Fibroblast of skin of abdomen (primary cell): ENCODE measurements at regions not wholly inside any gene's neighbourhood (a gene's known extent, or its start where the extent isn't known, plus 50 kb on each side); places are given as distances from the start of the nearest gene placed in this dataset.

Source experiments
- DNase-seq: peaks from one replicate; pipeline ENCODE4 v3.0.0-alpha.2; 2013

- DNase-seq, result no peak
Observed at GRCh38 chr16:54677308-54677950, 253.2 kb upstream of the IRX5 start.

- DNase-seq, result no peak
Observed at GRCh38 chr16:54673313-54673712, 257.4 kb upstream of the IRX5 start.

- DNase-seq, result no peak
Observed at GRCh38 chr16:54672500-54672899, 258.2 kb upstream of the IRX5 start.

DNA sequence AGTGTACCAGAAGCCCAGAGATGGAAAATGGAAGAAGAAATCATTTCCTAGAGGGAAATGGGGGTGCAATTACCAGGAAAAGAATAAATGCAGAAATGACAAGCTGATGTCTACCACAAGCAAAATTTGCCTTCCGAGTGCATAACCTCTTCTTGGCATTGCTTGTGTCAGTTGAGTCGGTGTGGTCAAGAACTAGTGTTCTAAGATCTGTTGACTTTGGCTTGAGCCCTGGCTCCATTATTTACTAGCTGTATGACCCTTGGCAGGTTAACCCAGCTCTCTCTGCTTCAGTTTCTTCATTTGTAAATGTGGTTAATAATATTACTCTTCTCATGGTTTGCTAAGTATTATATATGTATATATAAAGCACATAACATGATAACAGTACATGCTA is 273.0 kb upstream of the IRX5 start:
- DNase-seq, result no peak

DNA sequence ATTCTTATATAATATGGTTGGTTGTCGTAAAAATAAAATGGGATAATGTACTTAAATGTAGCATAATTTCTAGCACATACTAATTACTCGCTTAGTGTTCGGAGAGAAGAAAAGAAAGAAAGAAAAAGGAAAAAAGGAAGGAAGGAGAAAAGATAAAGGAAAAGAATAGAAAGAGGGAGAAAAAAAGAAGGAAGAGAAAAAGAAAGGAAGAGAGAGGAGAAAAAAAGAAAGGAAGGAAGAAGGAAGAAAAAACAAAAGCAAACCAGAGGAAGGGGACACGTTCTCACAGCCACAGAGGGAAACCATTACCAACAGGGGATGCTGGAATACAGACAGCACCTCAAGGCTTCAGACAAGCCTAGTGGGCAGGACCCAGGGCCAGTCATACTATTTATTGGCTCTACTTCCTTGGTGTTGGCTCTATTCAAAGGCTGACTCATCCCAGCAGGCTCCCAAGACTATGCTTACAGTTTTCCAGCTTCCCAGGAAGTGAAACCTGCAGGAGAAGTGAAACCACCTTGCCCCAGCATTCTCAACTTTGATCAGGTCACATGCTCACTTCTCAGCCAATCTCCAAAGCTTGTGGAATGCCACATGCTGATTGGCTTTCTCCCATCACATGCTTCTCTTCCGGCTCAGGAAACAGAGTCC is 273.5 kb upstream of the IRX5 start:
- peak; percentile 35 for DNase-seq

DNA sequence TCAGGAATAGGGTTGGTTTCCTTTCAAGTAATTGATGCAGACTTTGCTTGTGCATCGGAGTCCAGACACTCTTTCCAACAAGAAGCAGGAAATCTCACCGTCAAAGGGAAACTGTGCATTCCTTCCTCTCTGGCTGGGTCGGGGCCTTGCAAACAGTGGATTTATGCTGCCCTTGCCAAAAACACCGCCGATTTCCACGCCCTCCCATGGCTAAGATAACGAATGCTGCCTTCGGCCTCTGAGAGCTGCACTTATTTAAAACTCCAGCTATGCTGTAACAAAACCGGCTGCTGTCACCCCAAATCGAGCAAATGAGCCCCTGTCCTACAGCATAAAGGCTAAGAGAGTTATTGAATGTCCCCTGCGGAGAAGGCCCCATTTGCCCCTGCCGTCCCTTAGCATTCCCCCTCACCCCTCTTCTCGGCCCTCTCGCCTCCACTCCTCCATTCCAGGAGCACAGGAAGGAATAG is 275.5 kb upstream of the IRX5 start:
- DNase-seq, result peak; percentile 39

DNA sequence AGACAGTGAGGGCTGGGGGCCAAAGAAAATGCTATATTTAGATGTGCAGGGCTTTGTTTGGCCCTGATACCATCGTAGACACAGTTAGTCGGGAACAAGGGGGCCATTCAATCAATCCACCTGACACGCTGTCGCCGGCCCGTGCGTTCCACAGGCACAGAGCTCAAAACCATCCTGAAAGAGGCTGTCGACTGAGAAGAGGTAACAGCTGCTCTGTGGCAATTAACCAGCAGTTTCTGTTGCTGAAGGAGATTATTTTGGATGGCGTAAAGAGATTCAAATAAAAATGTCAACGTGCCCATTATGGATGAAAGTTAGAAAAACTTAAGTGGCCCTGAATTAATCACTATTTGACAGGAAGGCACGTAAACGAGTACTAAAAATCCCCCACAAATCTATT is 276.2 kb upstream of the IRX5 start:
- DNase-seq, result no peak

- no peak for DNase-seq
Observed at GRCh38 chr16:54652201-54652770, 278.4 kb upstream of the IRX5 start.

GRCh38 chr16:54651440-54652195 is 279.0 kb upstream of the IRX5 start:
- DNase-seq, result no peak

- no peak for DNase-seq
Observed at GRCh38 chr16:54649876-54650275, 280.8 kb upstream of the IRX5 start.

DNA sequence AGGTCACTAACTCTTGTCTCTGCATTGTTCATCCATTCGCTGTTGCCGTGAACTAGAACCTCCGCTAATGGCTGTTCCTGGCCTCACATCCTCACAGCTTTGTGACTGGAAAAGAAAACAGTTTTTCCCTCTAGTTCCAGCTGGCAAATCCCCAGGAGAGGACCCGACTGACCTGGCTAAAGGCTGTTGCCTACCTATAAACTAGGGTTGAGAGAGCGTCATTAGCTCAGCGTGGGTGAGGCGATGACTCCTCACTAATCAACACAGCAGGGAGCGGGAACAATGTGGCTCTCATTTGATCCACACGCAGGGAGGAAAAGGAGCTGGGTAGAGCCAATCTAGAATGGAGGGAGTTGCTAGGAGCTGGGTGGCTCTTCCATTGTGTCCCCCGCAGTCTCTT is 282.1 kb upstream of the IRX5 start:
- DNase-seq, result no peak

DNA sequence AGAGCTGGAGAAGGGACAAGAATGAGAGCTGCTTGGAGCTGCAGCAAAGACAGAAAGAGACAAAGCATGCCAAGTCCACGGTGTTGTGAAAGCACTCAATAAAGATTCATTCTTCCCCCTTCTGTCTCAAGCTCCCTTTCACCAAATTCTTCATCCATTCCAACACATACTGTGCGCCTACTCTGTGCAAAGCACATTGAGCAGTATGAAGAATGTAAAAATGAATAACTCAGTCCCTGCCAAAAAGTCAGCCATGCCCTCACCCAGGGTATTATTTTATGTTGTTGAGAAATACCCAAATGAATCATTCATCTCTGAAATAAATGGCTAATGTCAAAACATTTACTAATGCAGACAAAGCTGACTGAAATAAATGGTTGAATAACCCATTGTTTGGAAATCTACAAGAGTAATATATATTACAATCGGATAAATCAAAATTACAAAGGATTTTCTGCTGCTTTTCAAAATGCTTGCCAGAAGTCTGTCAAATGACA is 282.9 kb upstream of the IRX5 start:
- DNase-seq, result peak; percentile 71

GRCh38 chr16:54647216-54647615 is 283.4 kb upstream of the IRX5 start:
- DNase-seq, result no peak

DNA sequence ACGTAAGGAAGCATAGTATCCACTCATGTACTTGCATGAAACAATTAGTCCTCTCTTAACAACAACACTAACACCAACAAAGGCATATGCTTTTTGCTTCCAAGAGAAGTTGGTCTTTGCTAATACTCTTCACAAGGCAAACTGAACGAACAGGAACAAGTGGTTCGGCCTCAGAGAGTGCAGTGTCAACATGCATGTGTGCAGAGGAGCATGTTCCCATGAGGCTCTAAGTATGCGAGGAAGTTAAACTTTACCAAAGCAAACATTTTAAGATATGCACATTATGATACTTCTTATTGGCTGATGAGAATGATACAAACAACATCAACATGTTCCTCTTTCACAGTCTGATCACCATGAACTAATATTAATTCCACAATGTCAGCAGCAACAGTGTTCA is 285.3 kb upstream of the IRX5 start:
- DNase-seq, result no peak

DNA sequence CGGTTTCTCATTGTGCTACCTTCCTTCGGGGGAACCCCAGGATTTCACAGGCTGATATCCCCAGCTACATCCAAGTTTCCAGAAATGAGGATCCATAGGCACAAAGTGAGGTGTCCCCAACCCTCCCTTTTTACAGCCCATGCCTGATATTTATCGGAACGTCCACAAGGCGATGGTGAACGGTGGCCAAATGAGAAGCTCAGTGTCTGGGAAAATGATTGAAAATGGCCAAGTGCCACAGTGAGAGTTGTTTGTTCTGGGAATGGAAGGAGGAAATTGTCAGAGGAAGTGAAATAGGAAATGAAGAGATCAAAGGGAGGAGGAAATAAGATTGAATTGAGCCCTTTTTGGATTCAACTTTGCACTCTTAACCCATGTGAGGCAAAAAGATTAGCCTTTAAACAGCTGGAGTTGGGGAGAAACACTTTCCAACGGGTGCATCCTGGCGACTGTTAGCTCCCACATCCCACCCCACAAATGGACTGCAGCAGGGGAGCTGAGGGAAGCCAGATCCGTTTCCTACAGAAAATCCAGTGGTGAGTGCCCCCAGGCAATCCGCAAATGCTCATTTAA is 294.4 kb upstream of the IRX5 start:
- DNase-seq, result no peak

DNA sequence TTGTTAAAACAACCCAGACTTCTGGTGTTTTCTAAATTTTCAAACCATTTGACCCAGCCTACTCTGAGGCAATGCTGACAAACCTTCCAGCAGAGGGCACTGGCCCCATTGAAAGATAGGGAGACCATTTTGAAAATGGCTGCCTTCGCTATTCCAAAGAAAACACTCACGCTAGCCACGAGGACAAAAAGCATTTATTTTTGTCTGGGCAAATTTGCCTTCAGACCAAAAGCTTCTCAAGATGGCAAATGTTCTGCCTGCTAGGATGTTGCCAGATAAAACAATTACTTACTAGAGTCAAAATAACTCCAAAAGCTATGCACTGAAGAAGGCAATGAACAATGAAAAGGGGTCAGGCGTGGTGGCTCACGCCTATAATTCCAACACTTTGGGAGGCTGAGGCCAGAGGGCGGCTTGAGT is 296.7 kb upstream of the IRX5 start:
- no peak for DNase-seq

GRCh38 chr16:54632322-54633220 is 298.1 kb upstream of the IRX5 start:
- peak; percentile 38 for DNase-seq

- no peak for DNase-seq
Observed at GRCh38 chr16:54631782-54632181, 298.9 kb upstream of the IRX5 start.

- peak; percentile 35 for DNase-seq
Observed at GRCh38 chr16:54630284-54630967, 300.2 kb upstream of the IRX5 start.

DNA sequence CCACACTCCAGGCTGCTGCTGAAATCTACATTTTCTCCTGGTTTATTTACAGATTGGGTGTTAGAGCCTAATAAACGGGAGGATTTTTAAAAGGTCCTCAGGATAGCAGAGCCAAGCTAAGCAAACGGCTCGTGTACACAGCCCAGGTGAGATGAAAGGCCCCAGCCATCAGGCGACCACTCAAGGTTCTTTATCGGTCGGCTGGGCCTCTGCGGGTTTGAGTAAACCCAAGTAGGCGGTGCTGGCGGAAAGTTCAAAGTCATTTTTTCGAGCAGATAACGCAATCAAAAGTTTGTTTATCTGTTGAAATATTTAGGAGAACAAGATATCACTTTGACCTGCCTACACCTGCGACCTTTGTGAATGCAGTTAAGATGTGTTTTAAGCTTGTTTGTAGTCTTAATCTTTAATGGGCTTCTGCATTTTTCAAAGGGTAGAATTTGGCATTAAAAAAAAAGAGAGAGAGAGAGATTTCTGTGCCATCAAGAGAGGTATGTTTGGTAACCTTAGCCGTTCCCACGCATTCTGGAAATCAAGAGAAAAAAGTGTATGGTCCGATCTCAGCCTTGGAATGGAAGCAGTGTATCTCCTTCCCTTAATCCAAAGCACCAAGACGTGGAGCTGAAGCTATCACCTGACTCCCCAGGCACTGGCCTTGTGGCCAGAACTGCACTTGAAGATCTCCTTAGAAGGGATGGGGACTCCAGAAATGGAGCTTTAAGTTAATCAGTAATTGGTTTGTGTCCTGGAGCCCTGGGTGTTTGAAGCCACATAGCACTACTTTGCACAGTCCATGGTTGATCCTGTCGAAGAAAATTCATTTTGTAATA is 301.7 kb upstream of the IRX5 start:
- no peak for DNase-seq
